Fibroblast of the aortic adventitia (primary cell): ENCODE measurements at regions not wholly inside any gene's neighbourhood (a gene's known extent, or its start where the extent isn't known, plus 50 kb on each side); places are given as distances from the start of the nearest gene placed in this dataset.

Experiments used
- DNase-seq: peaks from one replicate; pipeline ENCODE4 v3.0.0-alpha.2; 2010; ENCODE audit warnings: low read depth
- H3K4me3 ChIP-seq: 2 replicates; pipeline ENCODE4 v1.5.1; 2011; ENCODE audit warnings: low read depth, mild to moderate bottlenecking, control low read depth, low read length, moderate library complexity
- CTCF ChIP-seq: IDR thresholded peaks from 2 replicates; pipeline ENCODE4 v1.5.1; 2011; ENCODE audit warnings: mild to moderate bottlenecking, low read length, control low read depth, inconsistent platforms; ENCODE audit not compliant: insufficient read depth

DNA sequence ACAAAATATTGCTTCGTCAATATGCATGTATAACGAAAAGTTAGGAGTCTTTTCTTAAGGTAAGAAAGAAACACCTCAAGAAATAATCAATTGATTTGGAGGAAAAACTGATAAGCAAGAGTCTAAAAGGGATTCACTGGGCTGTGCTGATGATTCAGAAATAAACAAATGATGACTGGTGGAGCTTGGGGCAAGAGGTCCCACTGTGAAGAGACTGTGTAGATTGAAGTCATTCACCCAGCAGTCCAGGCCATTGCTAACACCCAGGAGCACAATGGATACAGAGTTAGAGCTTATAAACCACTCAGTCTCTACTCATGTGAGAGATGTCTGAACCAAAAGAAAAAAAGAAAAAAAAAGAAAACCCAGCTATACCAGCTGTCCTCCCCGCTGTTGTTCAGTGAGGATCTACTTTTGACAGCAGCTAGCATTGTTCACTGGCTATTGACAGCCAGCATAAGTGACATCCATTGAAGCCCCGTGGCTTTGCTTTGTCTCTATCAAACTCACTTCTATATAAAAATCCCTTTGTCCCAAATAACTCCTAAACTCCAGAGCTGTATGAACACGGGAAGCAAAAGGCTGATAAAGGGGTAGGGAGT is 255.5 kb downstream of the KCTD12 start:
- DNase-seq = no peak
- H3K4me3 ChIP-seq = no peak overlapping the region
- TF ChIP-seq CTCF = no peak

- H3K4me3 ChIP-seq = no peak overlapping the region
- no peak for TF ChIP-seq CTCF
- DNase-seq = peak; percentile 30
These were observed 263.7 kb downstream of the KCTD12 start for GRCh38 chr13:76622315-76623040.

GRCh38 chr13:76621705-76622104 is 264.5 kb downstream of the KCTD12 start:
- DNase-seq = peak; percentile 33
- H3K4me3 ChIP-seq = no peak overlapping the region
- TF ChIP-seq CTCF = no peak

DNA sequence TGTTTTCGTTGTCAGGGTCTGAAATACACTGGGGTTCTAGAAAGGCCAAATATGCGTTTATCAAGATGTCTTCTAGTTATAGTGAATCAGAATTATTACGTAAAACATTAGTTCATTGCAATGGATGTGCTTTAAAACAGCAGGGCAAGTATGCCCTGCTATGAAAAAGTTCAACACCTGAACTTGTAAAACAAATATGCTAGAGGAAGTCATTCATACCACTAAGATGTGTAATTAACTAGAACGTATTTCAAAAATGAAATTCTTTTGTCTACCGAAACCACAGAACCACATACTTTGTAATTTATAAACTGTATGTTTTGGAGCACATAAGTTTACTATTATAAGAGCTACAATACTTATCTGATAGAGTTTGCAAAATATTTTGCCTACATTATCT is 266.2 kb downstream of the KCTD12 start:
- DNase-seq = no peak
- H3K4me3 ChIP-seq = no peak overlapping the region
- no peak for TF ChIP-seq CTCF

- no peak overlapping the region for H3K4me3 ChIP-seq
- DNase-seq = no peak
- TF ChIP-seq CTCF = no peak
These were observed 266.6 kb downstream of the KCTD12 start for GRCh38 chr13:76619631-76620030.

- no peak for TF ChIP-seq CTCF
- peak; percentile 34 for DNase-seq
- H3K4me3 ChIP-seq = no peak overlapping the region
These were observed 275.3 kb downstream of the KCTD12 start for GRCh38 chr13:76610819-76611415.
